SU-DHL-6 (cell line): ENCODE measurements at regions not wholly inside any gene's neighbourhood (a gene's known extent, or its start where the extent isn't known, plus 50 kb on each side); places are given as distances from the start of the nearest gene placed in this dataset.

ENCODE experiments used
- H2AFZ ChIP-seq: fragments of 200-600 bp; sonication (generic); 2 replicates; pipeline ENCODE4 v1.6.1; 2014; ENCODE audit warnings: low read depth, mild to moderate bottlenecking, moderate library complexity, mixed read lengths, antibody characterized with exemption, low read length; ENCODE audit not compliant: severe bottlenecking
- H3F3A ChIP-seq: fragments of 200-600 bp; shearing (Covaris generic); 2 replicates; pipeline ENCODE4 v1.6.0; 2016; ENCODE audit warnings: antibody characterized with exemption, mild to moderate bottlenecking; ENCODE audit not compliant: insufficient read depth
- H3K27ac ChIP-seq: fragments of 200-600 bp; sonication (generic); 2 replicates; pipeline ENCODE4 v1.5.1; 2016; ENCODE audit warnings: low read depth, mild to moderate bottlenecking, low read length, moderate library complexity, mixed read lengths
- H3K27me3 ChIP-seq: fragments of 200-600 bp; sonication (generic), shearing (Covaris generic); 2 replicates; pipeline ENCODE4 v1.6.0; 2014; ENCODE audit warnings: mild to moderate bottlenecking, low read length
- H3K36me3 ChIP-seq: fragments of 200-600 bp; sonication (generic); 2 replicates; pipeline ENCODE4 v1.6.1; 2014; ENCODE audit warnings: mild to moderate bottlenecking, low read length, mixed read lengths
- H3K4me2 ChIP-seq: fragments of 300-600, 200-600 bp; shearing (Covaris generic), sonication (generic); 2 replicates; pipeline ENCODE4 v1.6.0; 2014; ENCODE audit warnings: low read length, low read depth, mild to moderate bottlenecking; ENCODE audit not compliant: poor library complexity, severe bottlenecking
- H3K4me3 ChIP-seq: fragments of 200-600 bp; sonication (generic); 2 replicates; pipeline ENCODE4 v1.5.1; 2014; ENCODE audit warnings: antibody characterized with exemption, low read length, mild to moderate bottlenecking, mixed read lengths; ENCODE audit not compliant: insufficient read depth, poor library complexity, severe bottlenecking
- H3K79me2 ChIP-seq: fragments of 200-600 bp; sonication (generic); 2 replicates; pipeline ENCODE4 v1.6.1; 2014; ENCODE audit warnings: mild to moderate bottlenecking, low read length, moderate library complexity; ENCODE audit not compliant: insufficient read depth
- H3K9ac ChIP-seq: fragments of 200-600 bp; sonication (generic); 2 replicates; pipeline ENCODE4 v1.7.0; 2014; ENCODE audit warnings: mild to moderate bottlenecking, low read length
- H3K9me2 ChIP-seq: fragments of 200-600 bp; sonication (generic); replicated peaks from 2 replicates; pipeline ENCODE4 v1.6.1; 2014; ENCODE audit warnings: low read length; ENCODE audit not compliant: insufficient read depth
- H3K9me3 ChIP-seq: fragments of 200-600 bp; sonication (generic); 2 replicates; pipeline ENCODE4 v1.6.1; 2014; ENCODE audit warnings: low read length, mixed read lengths; ENCODE audit not compliant: insufficient read depth
- H4K20me1 ChIP-seq: fragments of 200-600 bp; sonication (generic); 2 replicates; pipeline ENCODE4 v1.6.1; 2014; ENCODE audit warnings: low read depth, mild to moderate bottlenecking, antibody characterized with exemption, low read length, moderate library complexity, mixed read lengths
- CTCF ChIP-seq: fragments of 200-600 bp; sonication (generic); IDR thresholded peaks from one replicate; pipeline ENCODE4 v1.5.1; 2017; ENCODE audit warnings: antibody characterized with exemption, mild to moderate bottlenecking, low read length, moderate library complexity; ENCODE audit not compliant: insufficient read depth, poor library complexity, severe bottlenecking
- EZH2phosphoT487 ChIP-seq: fragments of 200-600 bp; sonication (generic), shearing (Covaris generic); conservative IDR thresholded peaks from 2 replicates; pipeline ENCODE4 v1.6.1; 2018; ENCODE audit warnings: mild to moderate bottlenecking, antibody characterized with exemption, low read length, moderate library complexity, mixed read lengths

- Histone ChIP-seq H3K27me3 (no peaks in the 10 kb centered on the region), H3K4me2 (no peak overlapping the region), H2AFZ (no peak overlapping the region), H3K9ac (no peak overlapping the region), H3F3A (no peaks in the 10 kb centered on the region), H3K27ac (no peak overlapping the region), H3K36me3 (no peaks in the 10 kb centered on the region), H4K20me1 (no peaks in the 10 kb centered on the region), H3K9me3 (peaks cover 1% of the 10 kb centered on the region; the same call in 1 of the 2 replicates), H3K9me2 (no peaks in the 10 kb centered on the region), H3K79me2 (no peaks in the 10 kb centered on the region), H3K4me3 (no peak overlapping the region)
- TF ChIP-seq CTCF (no peak), EZH2phosphoT487 (no peak)
Observed at GRCh38 chr3:164190566-164190965, 887.7 kb downstream of the SI start.

GRCh38 chr3:164186095-164186494, 892.2 kb downstream of the SI start:
- Histone ChIP-seq H3K4me2 (no peak overlapping the region), H3K4me3 (no peak overlapping the region), H3K27me3 (no peaks in the 10 kb centered on the region), H2AFZ (peak overlapping the region; percentile 74), H3K9me3 (peaks cover 12% of the 10 kb centered on the region; the same call in 1 of the 2 replicates), H4K20me1 (no peaks in the 10 kb centered on the region), H3K9me2 (no peaks in the 10 kb centered on the region), H3K27ac (no peak overlapping the region), H3F3A (no peaks in the 10 kb centered on the region), H3K79me2 (no peaks in the 10 kb centered on the region), H3K36me3 (no peaks in the 10 kb centered on the region), H3K9ac (no peak overlapping the region)
- TF ChIP-seq EZH2phosphoT487: no peak
- no peak for TF ChIP-seq CTCF

- Histone ChIP-seq H3K36me3 (no peaks in the 10 kb centered on the region), H3K27ac (no peak overlapping the region), H3K4me3 (no peak overlapping the region), H3K79me2 (no peaks in the 10 kb centered on the region), H4K20me1 (no peaks in the 10 kb centered on the region), H2AFZ (no peak overlapping the region), H3K4me2 (no peak overlapping the region), H3K9ac (no peak overlapping the region), H3F3A (no peaks in the 10 kb centered on the region), H3K9me2 (no peaks in the 10 kb centered on the region), H3K27me3 (no peaks in the 10 kb centered on the region), H3K9me3 (peaks cover 7% of the 10 kb centered on the region; the same call in 1 of the 2 replicates)
- no peak for TF ChIP-seq EZH2phosphoT487
Observed at GRCh38 chr3:164179110-164179774, 899.1 kb downstream of the SI start.

- Histone ChIP-seq H3K4me2 (no peak overlapping the region), H3F3A (no peaks in the 10 kb centered on the region), H3K4me3 (no peak overlapping the region), H3K79me2 (no peaks in the 10 kb centered on the region), H4K20me1 (no peaks in the 10 kb centered on the region), H3K9ac (no peak overlapping the region), H3K27me3 (no peaks in the 10 kb centered on the region), H3K27ac (no peak overlapping the region), H3K9me2 (no peaks in the 10 kb centered on the region), H3K9me3 (no peaks in the 10 kb centered on the region), H3K36me3 (no peaks in the 10 kb centered on the region; the same call in 1 of the 2 replicates), H2AFZ (peak overlapping the region; percentile 48)
- TF ChIP-seq CTCF (no peak), EZH2phosphoT487 (no peak)
Observed at GRCh38 chr3:164174059-164174458, 904.2 kb downstream of the SI start.
